ENCODE measurements at regions not wholly inside any gene's neighbourhood (a gene's known extent, or its start where the extent isn't known, plus 50 kb on each side); places are given as distances from the start of the nearest gene placed in this dataset.
"Not testable (repeated sequence)": the region's sequence is repeated elsewhere in the genome, so short reads cannot be mapped to it uniquely, and the experiment has no call there.

DNA sequence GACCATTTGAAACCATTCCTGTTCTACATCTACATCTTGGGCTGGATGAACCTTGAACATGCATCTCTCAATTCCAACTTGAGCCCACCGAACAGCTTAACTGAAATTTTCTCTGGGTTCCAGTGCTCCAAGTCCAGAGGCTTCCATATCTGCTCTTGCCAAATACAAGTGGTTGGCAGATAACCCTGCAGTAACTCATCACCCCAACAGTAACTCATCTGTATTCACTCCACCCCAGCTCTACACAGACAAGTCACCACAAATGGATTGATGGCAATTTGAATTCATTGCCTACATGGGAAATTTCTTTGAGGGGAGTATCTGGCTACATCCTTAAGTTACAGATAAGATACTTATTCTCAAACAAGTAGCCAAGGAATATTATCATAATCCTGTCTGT lies 502.4 kb upstream of the TNP1 start:
- DNase-seq = no peak

GRCh38 chr2:217361483-217361880 lies 501.6 kb upstream of the TNP1 start:
- DNase-seq = no peak

DNA sequence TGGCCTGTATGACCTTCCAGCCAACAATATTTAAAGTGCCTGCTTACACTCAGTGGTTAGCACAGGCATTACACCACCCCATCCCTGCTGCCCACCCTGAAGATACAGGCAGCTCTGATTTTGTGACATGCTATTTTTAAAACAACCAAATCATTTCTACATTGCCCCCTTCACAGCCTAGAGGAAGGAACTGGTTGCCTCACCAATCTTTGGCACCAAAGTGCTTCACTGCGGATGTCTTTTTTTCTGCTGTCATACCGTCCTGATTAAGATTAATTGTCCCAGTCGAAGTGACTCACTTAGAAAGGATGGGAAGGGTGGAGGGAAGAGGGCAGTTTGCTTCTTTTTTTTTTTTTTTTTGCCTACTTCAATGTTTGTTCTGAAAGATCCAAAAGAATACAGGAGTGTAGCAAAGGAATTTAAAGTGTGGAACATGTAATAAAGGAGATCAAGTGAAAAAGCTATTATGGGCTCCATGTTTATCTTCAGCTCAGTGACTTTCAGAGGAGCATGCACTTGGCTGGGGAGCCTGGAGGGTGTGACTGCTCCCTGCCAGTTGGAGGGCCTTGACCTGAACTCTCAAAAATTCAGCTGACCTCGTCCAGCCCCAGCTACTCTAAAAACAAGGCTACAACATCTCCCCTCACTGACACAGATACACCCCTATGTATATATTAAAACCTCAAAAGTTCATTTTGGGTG lies 501.1 kb upstream of the TNP1 start:
- DNase-seq = no peak

DNA sequence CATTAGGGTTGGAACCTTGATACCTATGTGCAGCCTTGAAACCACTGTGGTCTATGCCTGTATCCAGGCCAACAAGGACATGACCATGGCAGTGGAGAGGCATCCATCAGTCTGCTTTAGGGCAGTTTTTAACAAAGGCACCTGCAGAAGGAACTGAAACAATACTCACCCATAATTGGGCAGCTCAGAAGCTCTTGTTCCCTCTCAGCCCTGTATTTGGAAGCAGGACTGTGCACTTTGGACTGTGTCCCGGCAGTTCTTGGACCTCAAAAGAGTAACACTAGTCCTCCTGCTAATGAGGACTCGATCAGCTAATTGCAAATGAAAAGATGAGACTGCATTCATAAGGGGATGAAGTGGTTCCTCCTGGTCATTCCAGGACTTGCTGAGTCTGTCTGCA lies 500.2 kb upstream of the TNP1 start:
- no peak for DNase-seq

GRCh38 chr2:217357886-217358620 lies 498.2 kb upstream of the TNP1 start:
- DNase-seq = no peak

DNA sequence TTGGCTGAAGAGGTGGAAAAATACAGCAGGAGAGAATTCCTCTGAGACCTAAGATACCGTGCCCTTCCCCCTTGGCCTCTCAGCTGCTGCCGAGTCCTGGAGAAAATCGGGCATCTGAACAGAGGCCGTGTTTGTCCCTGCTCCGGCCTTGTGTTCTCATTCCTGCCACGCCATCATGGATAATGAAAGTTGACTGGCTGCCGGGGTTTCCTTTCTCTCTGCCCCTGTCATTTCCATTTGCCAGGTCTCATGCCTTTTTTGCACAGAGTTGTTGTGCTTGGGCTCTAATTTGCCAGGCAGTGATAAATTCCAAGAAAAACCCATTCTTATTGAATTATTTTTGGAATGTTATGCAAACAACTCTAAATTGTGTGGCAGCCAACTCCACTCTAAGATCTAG lies 496.9 kb upstream of the TNP1 start:
- no peak for DNase-seq

DNA sequence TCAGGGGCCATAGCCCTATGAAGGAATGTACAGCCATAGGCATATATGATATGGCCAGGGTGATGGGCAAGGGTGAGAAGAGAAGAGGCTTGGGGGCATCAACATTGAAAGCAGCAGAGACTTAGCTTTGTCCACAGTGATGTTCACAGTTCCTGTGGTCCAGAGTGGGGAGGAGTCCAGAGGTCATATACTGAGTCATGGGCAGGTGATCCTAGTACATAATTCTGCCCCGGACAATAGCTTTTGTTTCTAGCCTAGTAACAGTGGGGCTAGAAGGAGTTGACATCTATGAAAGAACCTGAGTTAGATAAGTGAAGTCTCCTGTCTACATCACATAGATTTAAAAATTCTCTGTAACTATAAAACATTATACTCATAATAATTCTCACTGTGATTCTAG lies 496.3 kb upstream of the TNP1 start:
- no peak for DNase-seq

GRCh38 chr2:217353591-217353990 lies 493.7 kb upstream of the TNP1 start:
- DNase-seq = no peak

- DNase-seq = no peak
Observed at GRCh38 chr2:217351378-217351777, 491.5 kb upstream of the TNP1 start.

GRCh38 chr2:217349251-217349650 lies 489.4 kb upstream of the TNP1 start:
- DNase-seq = no peak

DNA sequence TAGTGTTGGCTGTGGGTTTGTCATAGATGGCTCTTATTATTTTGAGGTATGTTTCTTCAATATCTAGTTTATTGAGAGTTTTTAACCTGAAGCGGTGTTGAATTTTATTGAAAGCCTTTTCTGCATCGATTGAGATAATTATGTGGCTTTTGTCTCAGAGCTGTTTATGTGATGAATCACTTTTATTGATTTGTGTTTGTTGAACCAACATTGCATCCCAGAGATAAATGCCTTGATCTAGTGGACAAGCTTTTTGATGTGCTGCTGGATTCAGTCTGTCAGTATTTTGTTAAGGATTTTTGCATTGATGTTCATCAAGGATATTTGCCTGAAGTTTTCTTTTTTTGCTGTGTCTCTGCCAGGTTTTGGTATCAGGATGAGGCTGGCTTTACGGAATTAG lies 487.8 kb upstream of the TNP1 start:
- not testable (repeated sequence) for DNase-seq

DNA sequence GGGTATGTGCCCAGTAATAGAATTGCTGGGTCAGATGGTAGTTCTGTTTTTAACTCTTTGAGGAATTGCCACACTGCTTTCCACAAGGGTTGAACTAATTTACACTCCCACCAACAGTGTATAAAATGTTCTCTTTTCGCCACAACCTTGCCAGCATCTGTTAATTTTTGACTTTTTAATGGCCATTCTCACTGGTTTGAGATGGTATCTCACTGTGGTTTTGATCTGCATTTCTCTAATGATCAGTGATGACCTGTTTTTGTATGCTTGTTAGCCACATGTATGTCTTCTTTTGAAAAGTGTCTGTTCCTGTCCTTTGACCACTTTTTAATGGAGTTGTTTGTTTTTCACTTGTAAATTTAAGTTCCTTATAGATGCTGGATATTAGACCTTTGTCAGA lies 486.2 kb upstream of the TNP1 start:
- DNase-seq = not testable (repeated sequence)

DNA sequence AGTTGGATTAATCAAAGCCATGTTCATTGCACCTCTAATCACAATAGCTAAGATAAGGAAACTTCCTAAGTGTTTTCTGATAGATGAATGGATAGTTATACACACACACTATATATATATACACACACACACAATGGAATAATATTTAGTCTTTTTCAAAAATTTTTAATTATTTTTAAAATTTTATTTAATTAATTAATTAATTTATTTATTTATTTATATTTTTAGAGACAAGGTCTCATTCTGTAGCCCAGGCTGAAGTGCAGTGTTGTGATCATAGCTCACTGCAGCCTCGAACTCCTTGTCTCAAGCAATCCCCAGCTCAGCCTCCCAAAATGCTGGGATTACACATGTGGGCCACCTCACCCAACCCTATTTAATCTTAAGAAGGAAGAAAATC lies 481.0 kb upstream of the TNP1 start:
- DNase-seq = no peak

- DNase-seq = no peak
Observed at GRCh38 chr2:217340176-217340575, 480.3 kb upstream of the TNP1 start.

DNA sequence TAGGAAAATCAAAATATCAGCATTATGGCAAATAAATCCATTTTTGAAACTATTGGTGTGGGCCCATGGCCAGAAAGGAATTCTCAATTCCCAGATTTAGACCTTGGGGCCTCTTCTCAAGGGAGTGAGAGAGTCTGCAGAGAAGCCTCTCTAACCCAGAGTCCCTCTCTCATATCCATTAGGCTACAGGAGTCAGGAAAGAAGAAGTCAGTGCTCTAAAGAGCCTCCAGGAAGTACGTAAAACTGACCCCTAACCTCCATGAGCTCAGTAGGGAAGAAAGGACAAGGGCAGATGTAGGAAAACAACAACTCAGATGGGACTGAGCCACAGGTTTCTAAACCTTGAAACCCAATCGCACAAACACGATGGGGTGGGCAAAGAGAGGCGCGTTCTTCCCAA lies 479.9 kb upstream of the TNP1 start:
- no peak for DNase-seq

DNA sequence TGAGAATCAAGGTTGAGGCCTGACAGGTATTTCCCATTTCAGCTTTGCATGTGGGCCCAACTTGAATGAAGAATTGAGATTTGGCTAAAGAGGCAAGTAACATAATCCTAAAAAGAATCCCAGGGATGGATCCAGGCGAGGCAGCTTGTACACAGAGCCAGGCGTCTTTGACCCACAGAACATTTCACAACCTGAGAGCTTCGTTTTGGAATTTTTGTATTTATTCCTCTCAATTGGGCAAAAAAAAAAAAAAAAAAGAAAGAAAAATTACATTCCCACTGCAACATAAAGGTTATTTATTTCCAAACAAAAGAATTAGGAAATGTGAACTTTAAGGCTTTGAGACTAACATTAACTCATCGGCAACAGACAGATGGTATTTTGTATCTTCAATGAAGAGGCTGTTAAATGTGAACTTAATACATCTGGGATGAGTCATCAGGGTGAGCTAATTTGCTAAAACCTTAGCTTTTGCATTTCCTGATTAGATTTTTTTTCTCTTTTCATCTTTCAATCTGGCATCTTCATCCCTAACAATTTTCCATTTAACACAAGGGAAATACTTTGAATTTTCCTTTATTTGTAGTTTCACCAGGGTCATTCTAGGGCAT lies 478.5 kb upstream of the TNP1 start:
- peak; percentile 52 for DNase-seq

- no peak for DNase-seq
Observed at GRCh38 chr2:217337771-217338170, 477.9 kb upstream of the TNP1 start.

DNA sequence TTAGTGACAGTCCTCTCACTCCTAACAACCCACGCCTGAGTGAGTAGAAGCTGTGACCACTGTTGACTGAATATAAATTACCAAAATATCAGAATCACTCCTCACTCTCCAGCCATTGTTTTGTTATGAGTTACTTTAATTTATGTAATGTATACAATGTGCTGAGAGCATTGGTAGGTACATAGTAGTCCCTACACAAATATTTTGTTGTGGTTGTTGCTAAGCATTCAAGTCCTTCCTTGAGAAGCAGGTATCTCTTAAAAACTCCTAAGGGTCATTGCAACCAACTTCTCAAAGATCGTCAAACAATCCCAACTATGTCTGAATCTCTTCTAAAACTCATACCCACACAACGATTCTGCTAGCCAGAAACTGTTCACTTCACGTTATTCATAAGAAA lies 476.8 kb upstream of the TNP1 start:
- DNase-seq = no peak

DNA sequence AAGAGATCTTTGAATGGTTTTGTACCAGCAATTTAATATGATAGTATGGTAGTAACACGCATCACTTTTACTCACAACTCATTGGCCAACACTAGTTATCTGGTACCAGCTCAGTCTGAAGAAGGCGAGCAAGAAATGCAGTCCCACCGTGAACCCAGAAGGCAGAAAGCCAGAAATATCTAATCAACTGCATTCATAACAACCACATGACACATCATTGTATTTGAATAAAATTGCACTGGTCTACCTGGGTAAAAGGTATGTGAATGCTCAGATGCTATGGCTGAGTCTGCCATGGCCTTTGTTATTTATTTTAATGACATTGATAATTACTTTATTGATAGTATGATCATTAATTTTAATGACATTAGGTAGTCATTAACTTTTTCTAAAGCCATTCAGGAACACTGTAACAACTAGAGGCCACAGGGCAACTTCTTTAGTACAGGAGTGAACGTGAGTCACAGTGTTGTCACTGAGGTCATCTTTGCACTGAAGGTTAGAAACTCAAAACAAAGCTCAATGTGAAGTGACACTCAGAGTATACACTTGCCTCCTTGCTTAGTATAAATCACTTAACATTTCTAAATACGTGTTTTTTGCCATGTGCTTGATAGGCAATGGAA lies 475.6 kb upstream of the TNP1 start:
- no peak for DNase-seq

- DNase-seq = no peak
Observed at GRCh38 chr2:217334561-217334960, 474.7 kb upstream of the TNP1 start.

GRCh38 chr2:217332866-217333265 lies 473.0 kb upstream of the TNP1 start:
- DNase-seq = no peak

- DNase-seq = no peak
Observed at GRCh38 chr2:217332417-217332791, 472.5 kb upstream of the TNP1 start.

- DNase-seq = no peak
Observed at GRCh38 chr2:217331523-217332416, 471.9 kb upstream of the TNP1 start.
